ENCODE measurements at regions not wholly inside any gene's neighbourhood (a gene's known extent, or its start where the extent isn't known, plus 50 kb on each side); places are given as distances from the start of the nearest gene placed in this dataset.

DNA sequence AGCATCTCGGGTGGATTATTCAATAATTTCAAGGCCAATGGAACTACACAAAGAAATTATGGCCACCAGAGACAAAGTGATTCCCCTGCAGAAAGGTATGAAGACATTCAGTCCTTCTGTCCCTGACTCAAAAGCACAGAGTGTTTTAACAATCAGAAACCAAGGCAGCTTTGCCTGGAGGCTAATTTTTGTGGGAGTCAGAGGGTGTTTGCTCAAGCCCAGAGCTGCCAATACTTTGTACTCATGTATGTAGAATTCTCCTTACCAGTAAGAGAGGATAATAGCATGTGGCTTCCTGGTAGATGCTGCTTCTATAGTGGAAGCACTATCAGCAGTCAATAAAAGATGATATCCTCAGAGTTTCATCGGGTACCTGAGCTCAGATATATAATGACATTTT is 178.4 kb downstream of the KCNE4 start:
- Histone ChIP-seq H4K20me1 (replicated peaks in 1 of 2; ENCODE audit: control insufficient read depth in 1 of 2, insufficient read depth in 2 of 2, low read length in 2 of 2) (no peaks in the 10 kb centered on the region), H3K27me3 (replicated peaks in 1 of 4; ENCODE audit: control insufficient read depth in 3 of 4, extremely low read depth in 1 of 4, insufficient read depth in 3 of 4, low read length in 3 of 4) (no peaks in the 10 kb centered on the region), H3K4me2 (ENCODE audit: insufficient read depth in 1 of 2, low read depth in 2 of 2, low read length in 2 of 2) (no peak overlapping the region), H4K91ac (replicated peaks; ENCODE audit: insufficient read length, low read length) (no peak overlapping the region), H3K18ac (ENCODE audit: extremely low read depth, low read length) (no peak overlapping the region), H3K79me2 (ENCODE audit: control insufficient read depth in 1 of 2, insufficient read depth in 2 of 2, low read length in 2 of 2) (no peaks in the 10 kb centered on the region), H3K4ac (replicated peaks; ENCODE audit: insufficient read length, low read depth, low read length) (no peak overlapping the region), H2BK15ac (ENCODE audit: low read length) (no peak overlapping the region), H3K4me1 (replicated peaks in 1 of 4; ENCODE audit: control insufficient read depth in 3 of 4, insufficient read depth in 4 of 4, low read length in 3 of 4) (no peaks in the 10 kb centered on the region), H3K4me3 (ENCODE audit: extremely low read depth in 1 of 4, insufficient read depth in 2 of 4, low read depth in 3 of 4, low read length in 4 of 4) (no peak overlapping the region), H3K9me3 (ENCODE audit: insufficient read depth in 2 of 2, low read depth in 1 of 2, low read length in 1 of 2) (no peaks in the 10 kb centered on the region), H2AK5ac (ENCODE audit: low read depth, low read length) (no peak overlapping the region), H3K79me1 (ENCODE audit: low read depth, low read length) (no peaks in the 10 kb centered on the region), H3K27ac (ENCODE audit: low read depth, low read length) (no peak overlapping the region), H3K14ac (ENCODE audit: insufficient read length) (no peak overlapping the region), H3K36me3 (ENCODE audit: control insufficient read depth in 2 of 4, insufficient read depth in 4 of 4, low read length in 3 of 4) (no peaks in the 10 kb centered on the region), H2BK120ac (replicated peaks; ENCODE audit: low read depth, low read length) (no peak overlapping the region), H2BK12ac (ENCODE audit: low read depth, low read length) (no peak overlapping the region), H4K8ac (ENCODE audit: extremely low read depth, insufficient read depth, low read length) (no peak overlapping the region), H2BK5ac (ENCODE audit: low read depth, low read length) (no peak overlapping the region), H3K9ac (replicated peaks in 1 of 4; ENCODE audit: extremely low read depth in 1 of 4, low read depth in 3 of 4, low read length in 3 of 4) (no peak overlapping the region), H2AFZ (ENCODE audit: low read length) (no peak overlapping the region), H4K5ac (ENCODE audit: insufficient read length, low read depth, low read length) (no peak overlapping the region), H3K23ac (ENCODE audit: insufficient read length) (no peak overlapping the region), H3K23me2 (ENCODE audit: low read depth, low read length) (peaks cover under 1% of the 10 kb centered on the region; the same call in 1 of the 2 replicates), H2BK20ac (ENCODE audit: low read length) (no peak overlapping the region), H3K56ac (replicated peaks; ENCODE audit: insufficient read length, low read depth, low read length) (no peak overlapping the region)
- POLR2A ChIA-PET (ENCODE audit: partially characterized antibody), result interaction anchor here (1.2 kb wide), 1 partner anchor 9 kb away, joined by 6 read pairs; no protein-coding TSS in a partner anchor
- CTCF ChIA-PET (ENCODE audit: partially characterized antibody), result interaction anchor here (1.0 kb wide), 1 partner anchor 18 kb away, joined by 4 read pairs; no protein-coding TSS in a partner anchor
- DNase-seq (ENCODE audit: low read depth in 1 of 2, low spot score in 2 of 2) (no peak), FAIRE-seq (no peak)
- WGBS, 2 experiments (ENCODE audit: extremely low coverage in 1 of 2, insufficient coverage in 1 of 2, insufficient read length in 1 of 2, insufficient replicate concordance in 2 of 2, low coverage in 1 of 2, low lambda C conversion rate in 2 of 2, missing lambda C conversion rate in 1 of 2), result 90% methylated on average over 2 of the region's 2 CpGs; no CpG with 5 or more reads in 1 of the 2 experiments
- TF ChIP-seq BRCA1 (IDR thresholded peaks at IDR 0.05; ENCODE audit: low read depth, low read length), result no peak
- no peak for TF ChIP-seq EZH2 (IDR thresholded peaks at IDR 0.05; ENCODE audit: low read depth, low read length, severe bottlenecking)
- no peak for TF ChIP-seq CTBP2 (IDR thresholded peaks at IDR 0.05; ENCODE audit: borderline replicate concordance, insufficient read depth, insufficient read length, low read length)
- no peak for TF ChIP-seq CBX5 (IDR thresholded peaks at IDR 0.05; ENCODE audit: low read depth, low read length)
- no peak for TF ChIP-seq SP2 (IDR thresholded peaks at IDR 0.05; ENCODE audit: low read length)
- TF ChIP-seq SP1 (IDR thresholded peaks at IDR 0.05; ENCODE audit: low read depth, low read length), result no peak
- TF ChIP-seq KDM4A (IDR thresholded peaks at IDR 0.05; ENCODE audit: low read depth, low read length, severe bottlenecking), result no peak
- no peak for TF ChIP-seq BACH1 (IDR thresholded peaks at IDR 0.05; ENCODE audit: low read length)
- TF ChIP-seq SP4 (IDR thresholded peaks at IDR 0.05; ENCODE audit: low read length), result no peak
- no peak for TF ChIP-seq TCF12 (IDR thresholded peaks at IDR 0.05; ENCODE audit: low read depth, low read length)
- no peak for TF ChIP-seq POLR2A (IDR thresholded peaks at IDR 0.05; ENCODE audit: control extremely low read depth in 1 of 2, low read depth in 2 of 2, low read length in 2 of 2)
- TF ChIP-seq CREB1 (IDR thresholded peaks at IDR 0.05), result no peak
- no peak for TF ChIP-seq SIN3A (conservative IDR thresholded peaks at IDR 0.05 in 1 of 2, IDR thresholded peaks at IDR 0.05 in 1 of 2; ENCODE audit: low read depth in 1 of 2, low read length in 2 of 2)
- TF ChIP-seq RAD21 (IDR thresholded peaks at IDR 0.05 in 1 of 2, conservative IDR thresholded peaks at IDR 0.05 in 1 of 2; ENCODE audit: low read depth in 2 of 2, low read length in 2 of 2), result no peak
- TF ChIP-seq MAFK (IDR thresholded peaks at IDR 0.05; ENCODE audit: low read depth, low read length), result no peak
- TF ChIP-seq KDM1A (IDR thresholded peaks at IDR 0.05; ENCODE audit: borderline replicate concordance, low read length), result no peak

Data from H1 (cell line).